Psoas muscle (tissue), 7 donors: ENCODE measurements at regions not wholly inside any gene's neighbourhood (a gene's known extent, or its start where the extent isn't known, plus 50 kb on each side); places are given as distances from the start of the nearest gene placed in this dataset.

ENCODE experiments used
- ATAC-seq, 4 donors: fragments of 200-7000 bp; cut with Tn5 transposase; one replicate each; pipeline ENCODE4 v1.9.1; 2020; ENCODE audit warnings: moderate library complexity in 3 of 4, mild to moderate bottlenecking in 2 of 4
- DNase-seq, 2 donors: peaks; one replicate each; pipeline ENCODE4 v3.0.0-alpha.2; 2020
- H3K27ac ChIP-seq: fragments of 200-600 bp; one replicate; pipeline ENCODE4 v1.8.0; 2022
- H3K27me3 ChIP-seq, 3 donors: fragments of 200-600 bp in 1 of 3; one replicate each; pipeline versions ENCODE4 v1.6.1 to v1.8.0; 2013 to 2022; ENCODE audit warnings: low read length in 2 of 3, mild to moderate bottlenecking in 2 of 3, moderate library complexity in 1 of 3; ENCODE audit not compliant: insufficient read depth in 3 of 3
- H3K36me3 ChIP-seq, 2 donors: fragments of 200-600 bp in 1 of 2; one replicate each; pipeline versions ENCODE4 v1.6.1 to v1.8.0; 2013 to 2022; ENCODE audit warnings: low read depth in 1 of 2, mild to moderate bottlenecking in 1 of 2, moderate library complexity in 1 of 2; ENCODE audit not compliant: insufficient read depth in 1 of 2
- H3K4me1 ChIP-seq: fragments of 200-600 bp; one replicate; pipeline ENCODE4 v1.8.0; 2022
- H3K4me3 ChIP-seq: fragments of 200-600 bp; one replicate; pipeline ENCODE4 v1.8.0; 2022; ENCODE audit warnings: mild to moderate bottlenecking
- H3K9me3 ChIP-seq: fragments of 200-600 bp; one replicate; pipeline ENCODE4 v1.8.0; 2022
- CTCF ChIP-seq: fragments of 200-600 bp; IDR thresholded peaks from one replicate; pipeline ENCODE4 v1.8.0; 2022; ENCODE audit warnings: antibody characterized with exemption
- WGBS, 3 donors: extraction: QIAGEN DNeasy Blood & Tissue Kit; methylation state at CpG; one replicate each; pipeline versions ENCODE4 v1.1.6 to v1.1.7; 2013; 5-methylcytosine and 5-hydroxymethylcytosine counted together
- intact Hi-C, 2 donors: fragments of 100-400 bp; cut with DNase I; formaldehyde crosslinking; loops; one replicate each; pipeline versions ENCODE4 v1.11.0 to v1.14.2; 2022
- donor health status: healthy with polysubstance abuse.
- donor health status: DM: no; HTN: no; CAD: no; lungs with moderate emphysema.
- donor health status: Bipolar disorder and iron deficiency.
- donor health status: healthy.
- donor health status: DM: yes; HTN: yes; CAD: no.
- donor health status: DM: no; HTN: no; CAD: no.
- donor health status: DM: yes; HTN: yes; CAD: no.

DNA sequence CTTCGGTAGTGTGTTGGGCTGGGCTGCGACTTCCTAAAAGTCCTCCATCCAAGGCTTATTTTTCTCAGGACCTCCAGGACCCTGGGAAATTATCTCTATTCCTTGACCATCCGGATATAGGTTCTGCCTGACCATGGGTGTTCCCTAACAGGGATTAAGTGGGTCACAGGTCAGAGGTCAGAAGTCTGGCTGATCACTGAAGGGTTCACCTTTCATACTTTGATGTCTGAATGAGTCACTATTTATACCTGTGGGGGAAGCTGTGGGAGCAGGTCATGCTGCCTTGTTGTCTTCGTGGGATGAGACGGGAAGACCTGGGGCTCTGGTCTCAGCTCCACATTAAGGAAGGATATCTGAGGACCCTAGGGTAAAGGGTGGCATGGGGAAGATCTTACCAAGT is 65.0 kb upstream of the ETV3 start:
- no peaks in the 10 kb centered on the region for H3K4me1 ChIP-seq
- intact Hi-C loops: no loop called here
- H3K27me3 ChIP-seq: no peaks in the 10 kb centered on the region
- ATAC-seq: no peak
- 82 to 83% (median 83%) methylated on average over 5 of the region's 5 CpGs for WGBS, 3 donors
- DNase-seq: no peak
- H3K27ac ChIP-seq: no peak overlapping the region
- no peak overlapping the region for H3K4me3 ChIP-seq
- TF ChIP-seq CTCF: no peak
- no peaks in the 10 kb centered on the region for H3K9me3 ChIP-seq
- no peaks in the 10 kb centered on the region for H3K36me3 ChIP-seq

GRCh38 chr1:157202331-157202730 is 64.1 kb upstream of the ETV3 start:
- WGBS, 3 donors: 48 to 55% (median 54%) methylated on average over 5 of the region's 5 CpGs
- intact Hi-C loops: no loop called here
- Histone ChIP-seq H3K4me1 (no peaks in the 10 kb centered on the region), H3K4me3 (no peak overlapping the region), H3K27ac (no peak overlapping the region), H3K36me3 (no peaks in the 10 kb centered on the region), H3K9me3 (no peaks in the 10 kb centered on the region), H3K27me3 (no peaks in the 10 kb centered on the region)
- TF ChIP-seq CTCF: no peak
- ATAC-seq: no peak
- no peak for DNase-seq

- Histone ChIP-seq H3K4me3 (no peak overlapping the region), H3K27me3 (peaks cover 0 to under 1% (median 0%) of the 10 kb centered on the region in 3 donors), H3K36me3 (no peaks in the 10 kb centered on the region), H3K27ac (no peak overlapping the region), H3K9me3 (no peaks in the 10 kb centered on the region), H3K4me1 (no peaks in the 10 kb centered on the region)
- ATAC-seq (no peak), DNase-seq (no peak)
- 82 to 84% (median 83%) methylated on average over 4 of the region's 4 CpGs for WGBS, 3 donors
- intact Hi-C loops: no loop called here
- TF ChIP-seq CTCF: no peak
These were observed 63.6 kb upstream of the ETV3 start for GRCh38 chr1:157201767-157202166.

- Histone ChIP-seq H3K4me1 (no peaks in the 10 kb centered on the region), H3K27ac (no peak overlapping the region), H3K4me3 (no peak overlapping the region), H3K9me3 (no peaks in the 10 kb centered on the region), H3K36me3 (no peaks in the 10 kb centered on the region), H3K27me3 (peaks cover 0 to 13% (median 0%) of the 10 kb centered on the region in 3 donors)
- no peak for TF ChIP-seq CTCF
- intact Hi-C loops: no loop called here
- ATAC-seq (no peak), DNase-seq (no peak)
- WGBS, 3 donors: 65 to 72% (median 70%) methylated on average over 8 of the region's 8 CpGs
These were observed 62.3 kb upstream of the ETV3 start for GRCh38 chr1:157200451-157200850.

- no peak for TF ChIP-seq CTCF
- Histone ChIP-seq H3K9me3 (no peaks in the 10 kb centered on the region), H3K27me3 (peaks cover 0 to 23% (median 6%) of the 10 kb centered on the region in 3 donors), H3K4me3 (no peak overlapping the region), H3K36me3 (no peaks in the 10 kb centered on the region), H3K27ac (no peak overlapping the region), H3K4me1 (no peaks in the 10 kb centered on the region)
- ATAC-seq: no peak
- intact Hi-C loops: no loop called here
- 54 to 67% (median 64%) methylated on average over 3 of the region's 3 CpGs for WGBS, 3 donors
- DNase-seq: no peak
These were observed 61.2 kb upstream of the ETV3 start for GRCh38 chr1:157199421-157199755.
